Osteoblast (primary cell): ENCODE measurements at regions not wholly inside any gene's neighbourhood (a gene's known extent, or its start where the extent isn't known, plus 50 kb on each side); places are given as distances from the start of the nearest gene placed in this dataset.

Source experiments
- DNase-seq: peaks from one replicate; pipeline ENCODE4 v3.0.0; 2011; ENCODE audit warnings: low spot score, mixed read lengths; ENCODE audit not compliant: insufficient read length; ENCODE audit errors: missing footprints
- H2AFZ ChIP-seq: 2 replicates; pipeline ENCODE4 v1.6.0; 2011; ENCODE audit warnings: mild to moderate bottlenecking, low read length
- H3K27ac ChIP-seq: 2 replicates; pipeline ENCODE4 v1.5.1; 2011; ENCODE audit warnings: mild to moderate bottlenecking, low read depth, low read length, moderate library complexity
- H3K27me3 ChIP-seq: 2 replicates; pipeline ENCODE4 v1.6.0; 2012; ENCODE audit warnings: mild to moderate bottlenecking, control low read depth, inconsistent platforms, low read length, moderate library complexity; ENCODE audit not compliant: insufficient read depth
- H3K36me3 ChIP-seq: 2 replicates; pipeline ENCODE4 v1.5.1; 2011; ENCODE audit warnings: mild to moderate bottlenecking, low read length, control low read depth, moderate library complexity; ENCODE audit not compliant: insufficient read depth
- H3K4me1 ChIP-seq: 2 replicates; pipeline ENCODE4 v1.5.1; 2011; ENCODE audit warnings: mild to moderate bottlenecking, low read length, control low read depth, moderate library complexity; ENCODE audit not compliant: insufficient read depth
- H3K4me2 ChIP-seq: 2 replicates; pipeline ENCODE4 v1.6.0; 2011; ENCODE audit warnings: mild to moderate bottlenecking, low read length; ENCODE audit not compliant: insufficient read depth
- H3K4me3 ChIP-seq: fragments of 200-600 bp; sonication (generic); 3 replicates; pipeline ENCODE4 v1.5.1; 2012; ENCODE audit warnings: mild to moderate bottlenecking, low read length, inconsistent platforms; ENCODE audit not compliant: insufficient read depth
- H3K79me2 ChIP-seq: 2 replicates; pipeline ENCODE4 v1.6.0; 2012; ENCODE audit warnings: mild to moderate bottlenecking, low read length, control low read depth, inconsistent platforms; ENCODE audit not compliant: insufficient read depth
- H3K9me3 ChIP-seq: 2 replicates; pipeline ENCODE4 v1.5.1; 2011; ENCODE audit warnings: low read depth, low read length, control low read depth
- H4K20me1 ChIP-seq: 2 replicates; pipeline ENCODE4 v1.6.0; 2012; ENCODE audit warnings: mild to moderate bottlenecking, low read length, control low read depth; ENCODE audit not compliant: insufficient read depth
- TF ChIP-seq, protein P1 (sequence below): IDR thresholded peaks from 2 replicates; pipeline ENCODE4 v1.5.1; 2011; ENCODE audit warnings: mild to moderate bottlenecking, low read depth, low read length, moderate library complexity; ENCODE audit errors: extremely low read depth

- peaks cover 6% of the 10 kb centered on the region for H3K4me1 ChIP-seq
- no peaks in the 10 kb centered on the region for H4K20me1 ChIP-seq
- H2AFZ ChIP-seq, result no peak overlapping the region
- H3K27ac ChIP-seq, result no peak overlapping the region
- no peaks in the 10 kb centered on the region for H3K27me3 ChIP-seq
- no peak overlapping the region for H3K4me3 ChIP-seq
- H3K9me3 ChIP-seq, result no peaks in the 10 kb centered on the region
- TF ChIP-seq, protein P1, sequence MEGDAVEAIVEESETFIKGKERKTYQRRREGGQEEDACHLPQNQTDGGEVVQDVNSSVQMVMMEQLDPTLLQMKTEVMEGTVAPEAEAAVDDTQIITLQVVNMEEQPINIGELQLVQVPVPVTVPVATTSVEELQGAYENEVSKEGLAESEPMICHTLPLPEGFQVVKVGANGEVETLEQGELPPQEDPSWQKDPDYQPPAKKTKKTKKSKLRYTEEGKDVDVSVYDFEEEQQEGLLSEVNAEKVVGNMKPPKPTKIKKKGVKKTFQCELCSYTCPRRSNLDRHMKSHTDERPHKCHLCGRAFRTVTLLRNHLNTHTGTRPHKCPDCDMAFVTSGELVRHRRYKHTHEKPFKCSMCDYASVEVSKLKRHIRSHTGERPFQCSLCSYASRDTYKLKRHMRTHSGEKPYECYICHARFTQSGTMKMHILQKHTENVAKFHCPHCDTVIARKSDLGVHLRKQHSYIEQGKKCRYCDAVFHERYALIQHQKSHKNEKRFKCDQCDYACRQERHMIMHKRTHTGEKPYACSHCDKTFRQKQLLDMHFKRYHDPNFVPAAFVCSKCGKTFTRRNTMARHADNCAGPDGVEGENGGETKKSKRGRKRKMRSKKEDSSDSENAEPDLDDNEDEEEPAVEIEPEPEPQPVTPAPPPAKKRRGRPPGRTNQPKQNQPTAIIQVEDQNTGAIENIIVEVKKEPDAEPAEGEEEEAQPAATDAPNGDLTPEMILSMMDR, result no peak
- no peak overlapping the region for H3K4me2 ChIP-seq
- no peaks in the 10 kb centered on the region for H3K36me3 ChIP-seq
- no peaks in the 10 kb centered on the region for H3K79me2 ChIP-seq
- DNase-seq, result no peak
Measured at GRCh38 chr20:19866070-19866469, 108.0 kb downstream of the RIN2 start.

DNA sequence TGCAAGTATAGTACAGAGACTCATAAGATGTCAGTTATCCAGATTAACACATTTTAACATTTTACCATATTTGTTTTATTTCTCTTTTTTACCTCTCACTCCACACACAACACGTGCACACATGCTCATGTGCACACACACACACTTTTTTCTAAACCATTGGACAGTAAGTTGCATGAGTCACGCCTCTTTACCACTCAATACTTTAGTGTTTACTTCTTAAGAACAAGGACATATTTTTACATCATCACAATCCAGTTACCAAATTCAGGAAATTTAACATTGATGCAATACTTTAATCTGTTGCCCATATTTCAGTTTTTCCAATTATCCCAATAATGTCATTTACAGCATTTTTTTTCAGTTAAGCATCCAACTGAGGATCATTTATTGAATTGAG, 109.0 kb downstream of the RIN2 start:
- Histone ChIP-seq H3K9me3 (no peaks in the 10 kb centered on the region), H3K79me2 (no peaks in the 10 kb centered on the region), H3K27me3 (no peaks in the 10 kb centered on the region), H3K4me1 (peaks cover 6% of the 10 kb centered on the region), H3K4me3 (no peak overlapping the region), H3K36me3 (no peaks in the 10 kb centered on the region), H3K4me2 (no peak overlapping the region), H2AFZ (no peak overlapping the region), H3K27ac (peak overlapping the region; percentile 69), H4K20me1 (no peaks in the 10 kb centered on the region)
- DNase-seq, result no peak
- TF ChIP-seq, protein P1, result no peak

DNA sequence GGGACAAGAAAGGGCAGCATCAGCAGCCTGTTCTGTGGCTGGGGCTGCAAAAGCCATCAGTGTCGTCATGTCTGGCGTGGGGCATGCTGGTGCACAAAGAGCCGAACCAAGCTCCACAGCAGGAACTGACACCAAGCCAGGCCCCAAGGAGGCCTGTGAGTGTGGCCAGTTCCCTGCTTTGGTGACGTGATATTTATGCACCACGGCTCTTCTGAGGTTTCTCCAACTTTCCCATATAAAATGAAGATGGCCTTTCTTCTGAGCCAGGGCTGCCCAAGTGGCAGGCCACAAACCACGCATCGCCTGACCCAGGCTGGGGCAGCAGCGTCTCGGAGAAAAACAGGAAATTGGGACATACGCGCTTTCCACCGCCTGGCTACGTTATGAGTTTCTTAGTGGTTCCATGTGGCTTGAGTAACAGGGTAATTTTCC, 109.9 kb downstream of the RIN2 start:
- H3K4me2 ChIP-seq, result peak overlapping the region; percentile 17
- TF ChIP-seq, protein P1, result no peak
- H3K4me3 ChIP-seq, result no peak overlapping the region
- H3K9me3 ChIP-seq, result no peaks in the 10 kb centered on the region
- no peak for DNase-seq
- peaks cover 6% of the 10 kb centered on the region for H3K4me1 ChIP-seq
- no peaks in the 10 kb centered on the region for H3K36me3 ChIP-seq
- H2AFZ ChIP-seq, result peak overlapping the region; percentile 77
- H3K27ac ChIP-seq, result peak overlapping the region; percentile 69
- H3K27me3 ChIP-seq, result no peaks in the 10 kb centered on the region
- no peaks in the 10 kb centered on the region for H4K20me1 ChIP-seq
- H3K79me2 ChIP-seq, result no peaks in the 10 kb centered on the region

- Histone ChIP-seq H3K4me3 (no peak overlapping the region), H3K27ac (peak overlapping the region; percentile 69), H3K9me3 (no peaks in the 10 kb centered on the region), H3K4me1 (peaks cover 6% of the 10 kb centered on the region), H3K4me2 (peak overlapping the region; percentile 17), H2AFZ (peak overlapping the region; percentile 77), H3K27me3 (no peaks in the 10 kb centered on the region), H3K36me3 (no peaks in the 10 kb centered on the region), H3K79me2 (no peaks in the 10 kb centered on the region), H4K20me1 (no peaks in the 10 kb centered on the region)
- DNase-seq, result no peak
- TF ChIP-seq, protein P1, result no peak
Measured at GRCh38 chr20:19868441-19868840, 110.4 kb downstream of the RIN2 start.
